ENCODE measurements at regions not wholly inside any gene's neighbourhood (a gene's known extent, or its start where the extent isn't known, plus 50 kb on each side); places are given as distances from the start of the nearest gene placed in this dataset.

GRCh38 chr12:66033151-66033550 is 97.4 kb downstream of the LLPH start:
- H3K4me1 Mint-ChIP-seq (ENCODE audit: low read depth), result peaks cover 27% of the 10 kb centered on the region

GRCh38 chr12:66032739-66033138 is 97.8 kb downstream of the LLPH start:
- no peak overlapping the region for H3K4me3 Mint-ChIP-seq
- H3K27ac Mint-ChIP-seq, result no peak overlapping the region
- H3K4me1 Mint-ChIP-seq (ENCODE audit: low read depth), result peaks cover 27% of the 10 kb centered on the region
- no peak for DNase-seq
- no peaks in the 10 kb centered on the region for H3K9me3 Mint-ChIP-seq
- no peak for TF ChIP-seq CTCF (IDR thresholded peaks at IDR 0.05)
- no peaks in the 10 kb centered on the region; the same call in 1 of the 2 replicates for H3K27me3 Mint-ChIP-seq (ENCODE audit: insufficient read depth)
- H3K36me3 Mint-ChIP-seq (ENCODE audit: low read depth), result no peaks in the 10 kb centered on the region

More at GRCh38 chr12:66033151-66033550, 97.4 kb downstream of the LLPH start:
- no peaks in the 10 kb centered on the region for H3K9me3 Mint-ChIP-seq
- no peak for DNase-seq
- no peak for TF ChIP-seq CTCF (IDR thresholded peaks at IDR 0.05)
- no peaks in the 10 kb centered on the region; the same call in 1 of the 2 replicates for H3K27me3 Mint-ChIP-seq (ENCODE audit: insufficient read depth)
- H3K27ac Mint-ChIP-seq, result no peak overlapping the region
- H3K4me3 Mint-ChIP-seq, result no peak overlapping the region
- no peaks in the 10 kb centered on the region for H3K36me3 Mint-ChIP-seq (ENCODE audit: low read depth)

GRCh38 chr12:66030217-66030781 is 100.3 kb downstream of the LLPH start:
- Mint-ChIP-seq H3K4me3 (no peak overlapping the region), H3K4me1 (ENCODE audit: low read depth) (peaks cover 10% of the 10 kb centered on the region), H3K36me3 (ENCODE audit: low read depth) (no peaks in the 10 kb centered on the region), H3K9me3 (no peaks in the 10 kb centered on the region), H3K27ac (no peak overlapping the region), H3K27me3 (ENCODE audit: insufficient read depth) (no peaks in the 10 kb centered on the region; the same call in 1 of the 2 replicates)
- DNase-seq, result no peak
- no peak for TF ChIP-seq CTCF (IDR thresholded peaks at IDR 0.05)

- TF ChIP-seq CTCF (IDR thresholded peaks at IDR 0.05), result no peak
- DNase-seq, result no peak
- H3K27me3 Mint-ChIP-seq (ENCODE audit: insufficient read depth), result peaks cover 2% of the 10 kb centered on the region
- no peaks in the 10 kb centered on the region for H3K9me3 Mint-ChIP-seq
- H3K4me3 Mint-ChIP-seq, result no peak overlapping the region
- H3K27ac Mint-ChIP-seq, result no peak overlapping the region
- peaks cover 9% of the 10 kb centered on the region for H3K4me1 Mint-ChIP-seq (ENCODE audit: low read depth)
- H3K36me3 Mint-ChIP-seq (ENCODE audit: low read depth), result no peaks in the 10 kb centered on the region
Measured at GRCh38 chr12:66028390-66028789, 102.2 kb downstream of the LLPH start.

- DNase-seq, result no peak
- Mint-ChIP-seq H3K27ac (no peak overlapping the region), H3K4me3 (no peak overlapping the region), H3K36me3 (ENCODE audit: low read depth) (no peaks in the 10 kb centered on the region), H3K9me3 (no peaks in the 10 kb centered on the region), H3K4me1 (ENCODE audit: low read depth) (peaks cover 9% of the 10 kb centered on the region), H3K27me3 (ENCODE audit: insufficient read depth) (peaks cover 2% of the 10 kb centered on the region; the same call in 1 of the 2 replicates)
- no peak for TF ChIP-seq CTCF (IDR thresholded peaks at IDR 0.05)
Measured at GRCh38 chr12:66025477-66025876, 105.1 kb downstream of the LLPH start.
